A673 (cell line): ENCODE measurements at regions not wholly inside any gene's neighbourhood (a gene's known extent, or its start where the extent isn't known, plus 50 kb on each side); places are given as distances from the start of the nearest gene placed in this dataset.

ENCODE experiments used
- BruUV-seq: library from RNA; stranded (reverse); fragments of 400-500 nt; replicated peaks from 2 replicates; lab custom pipeline; 2021; lab: Mats Ljungman, UMichigan
- CTCF ChIA-PET: fragments of 300-600 bp; sonication (Branson Sonifier 250); formaldehyde crosslinking; loops from one replicate; lab custom pipeline; 2022; ENCODE audit warnings: antibody characterized with exemption; lab: Charles Lee
- POLR2A ChIA-PET: fragments of 300-600 bp; sonication (Branson Sonifier 250); formaldehyde crosslinking; loops from one replicate; lab custom pipeline; 2022; ENCODE audit warnings: antibody characterized with exemption; ENCODE audit not compliant: low non-redundant PET; lab: Charles Lee
- DNase-seq: peaks from one replicate; pipeline ENCODE4 v3.0.0-alpha.2; 2015; ENCODE audit warnings: low spot score
- H3K27ac ChIP-seq: fragments of 200-600 bp; sonication (generic); 2 replicates; pipeline ENCODE4 v1.5.1; 2016; ENCODE audit warnings: mixed run types, low read depth, mild to moderate bottlenecking, mixed read lengths, antibody characterized with exemption, low read length; ENCODE audit not compliant: poor library complexity, severe bottlenecking
- H3K27me3 ChIP-seq: fragments of 200-600 bp; sonication (generic); replicated peaks from 2 replicates; pipeline ENCODE4 v1.6.1; 2017; ENCODE audit warnings: mixed run types, low read depth, mild to moderate bottlenecking, mixed read lengths, antibody characterized with exemption, low read length; ENCODE audit not compliant: insufficient read depth, poor library complexity
- H3K36me3 ChIP-seq: fragments of 200-600 bp; sonication (generic); 2 replicates; pipeline ENCODE4 v1.6.1; 2016; ENCODE audit warnings: mixed run types, mild to moderate bottlenecking, mixed read lengths, antibody characterized with exemption, low read length; ENCODE audit not compliant: insufficient read depth, poor library complexity, severe bottlenecking
- H3K4me1 ChIP-seq: fragments of 200-600 bp; sonication (generic); 2 replicates; pipeline ENCODE4 v1.6.1; 2017; ENCODE audit warnings: mixed run types, mild to moderate bottlenecking, mixed read lengths, antibody characterized with exemption, low read length; ENCODE audit not compliant: insufficient read depth, poor library complexity, severe bottlenecking
- H3K4me3 ChIP-seq: fragments of 200-600 bp; sonication (generic); 2 replicates; pipeline ENCODE4 v1.5.1; 2016; ENCODE audit warnings: low read depth, mixed run types, mild to moderate bottlenecking, mixed read lengths, low read length; ENCODE audit not compliant: poor library complexity, severe bottlenecking
- H3K9me3 ChIP-seq: fragments of 200-600 bp; sonication (generic); 2 replicates; pipeline ENCODE4 v1.6.1; 2016; ENCODE audit warnings: mixed run types, low read depth, mild to moderate bottlenecking, mixed read lengths, antibody characterized with exemption, low read length; ENCODE audit not compliant: poor library complexity, severe bottlenecking
- EZH2 ChIP-seq: fragments of 200-600 bp; sonication (generic); IDR thresholded peaks from 2 replicates; pipeline ENCODE4 v1.6.1; 2017; ENCODE audit warnings: borderline replicate concordance, low read depth, mild to moderate bottlenecking, mixed read lengths, antibody characterized with exemption, low read length; ENCODE audit not compliant: poor library complexity, severe bottlenecking
- intact Hi-C: fragments of 100-400 bp; cut with micrococcal nuclease; formaldehyde crosslinking; loops from one replicate; pipeline ENCODE4 v1.10.0; 2022; ENCODE audit not compliant: unreplicated experiment
- TF ChIP-seq, protein P1 (sequence below): fragments of 300-800, 200-600 bp; sonication (generic); conservative IDR thresholded peaks from 2 replicates; pipeline ENCODE4 v1.5.1; 2017; ENCODE audit warnings: low read depth, mild to moderate bottlenecking, antibody characterized with exemption, low read length, moderate library complexity, mixed read lengths

DNA sequence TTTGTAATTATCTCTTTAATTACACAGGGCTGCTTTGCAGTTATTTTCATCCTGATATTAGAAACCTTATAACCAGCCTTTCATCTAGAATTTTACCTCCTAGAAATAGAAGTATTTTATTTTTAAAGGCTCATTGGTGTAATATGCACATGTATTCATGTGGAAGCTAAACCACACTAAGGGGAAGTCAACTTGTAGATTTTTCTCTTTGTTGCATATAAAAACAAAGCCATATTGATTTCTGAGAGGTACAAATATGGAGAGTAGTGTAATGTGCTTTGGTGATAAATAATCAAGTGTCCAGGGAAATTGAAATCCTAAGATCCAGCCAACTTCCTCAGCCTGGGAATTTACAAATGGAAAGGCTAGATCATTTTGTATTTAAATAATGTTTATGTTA, 301.2 kb downstream of the LRATD1 start:
- no TSS peak for BruUV-seq
- intact Hi-C loops = no loop called here
- H3K4me3 ChIP-seq = no peak overlapping the region
- no peaks in the 10 kb centered on the region for H3K36me3 ChIP-seq
- H3K9me3 ChIP-seq = no peaks in the 10 kb centered on the region
- H3K27me3 ChIP-seq = peaks cover 67% of the 10 kb centered on the region
- ChIA-PET POLR2A (no interaction called here), CTCF (no interaction called here)
- no peaks in the 10 kb centered on the region for H3K4me1 ChIP-seq
- no peak for TF ChIP-seq EZH2
- TF ChIP-seq, protein P1, sequence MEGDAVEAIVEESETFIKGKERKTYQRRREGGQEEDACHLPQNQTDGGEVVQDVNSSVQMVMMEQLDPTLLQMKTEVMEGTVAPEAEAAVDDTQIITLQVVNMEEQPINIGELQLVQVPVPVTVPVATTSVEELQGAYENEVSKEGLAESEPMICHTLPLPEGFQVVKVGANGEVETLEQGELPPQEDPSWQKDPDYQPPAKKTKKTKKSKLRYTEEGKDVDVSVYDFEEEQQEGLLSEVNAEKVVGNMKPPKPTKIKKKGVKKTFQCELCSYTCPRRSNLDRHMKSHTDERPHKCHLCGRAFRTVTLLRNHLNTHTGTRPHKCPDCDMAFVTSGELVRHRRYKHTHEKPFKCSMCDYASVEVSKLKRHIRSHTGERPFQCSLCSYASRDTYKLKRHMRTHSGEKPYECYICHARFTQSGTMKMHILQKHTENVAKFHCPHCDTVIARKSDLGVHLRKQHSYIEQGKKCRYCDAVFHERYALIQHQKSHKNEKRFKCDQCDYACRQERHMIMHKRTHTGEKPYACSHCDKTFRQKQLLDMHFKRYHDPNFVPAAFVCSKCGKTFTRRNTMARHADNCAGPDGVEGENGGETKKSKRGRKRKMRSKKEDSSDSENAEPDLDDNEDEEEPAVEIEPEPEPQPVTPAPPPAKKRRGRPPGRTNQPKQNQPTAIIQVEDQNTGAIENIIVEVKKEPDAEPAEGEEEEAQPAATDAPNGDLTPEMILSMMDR = no peak
- H3K27ac ChIP-seq = no peak overlapping the region
- DNase-seq = no peak

DNA sequence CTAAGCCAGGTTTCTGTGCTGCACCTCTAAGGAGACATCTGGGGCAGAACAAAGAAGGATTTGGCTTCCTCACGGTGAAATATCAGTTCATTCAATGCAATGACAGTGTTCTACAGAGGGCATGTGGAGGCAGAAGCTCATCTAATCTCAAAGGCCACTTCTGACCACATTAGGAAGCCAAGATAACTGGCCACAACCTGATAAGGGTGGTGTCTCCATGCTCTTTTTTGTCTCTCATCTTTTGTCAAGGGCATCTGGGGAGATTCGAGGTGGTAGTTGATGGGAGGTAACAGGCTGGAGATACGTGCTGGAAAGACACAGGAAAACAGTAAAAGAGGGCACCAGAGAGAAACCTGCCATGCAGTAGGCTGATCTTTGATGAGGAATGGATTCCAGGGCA, 303.9 kb downstream of the LRATD1 start:
- Histone ChIP-seq H3K4me3 (no peak overlapping the region), H3K36me3 (no peaks in the 10 kb centered on the region), H3K27ac (no peak overlapping the region), H3K4me1 (no peaks in the 10 kb centered on the region), H3K9me3 (no peaks in the 10 kb centered on the region), H3K27me3 (peaks cover 71% of the 10 kb centered on the region)
- POLR2A ChIA-PET = no interaction called here
- TF ChIP-seq EZH2 = no peak
- TF ChIP-seq, protein P1 = no peak
- CTCF ChIA-PET = no interaction called here
- no TSS peak for BruUV-seq
- intact Hi-C loops = no loop called here
- DNase-seq = no peak

DNA sequence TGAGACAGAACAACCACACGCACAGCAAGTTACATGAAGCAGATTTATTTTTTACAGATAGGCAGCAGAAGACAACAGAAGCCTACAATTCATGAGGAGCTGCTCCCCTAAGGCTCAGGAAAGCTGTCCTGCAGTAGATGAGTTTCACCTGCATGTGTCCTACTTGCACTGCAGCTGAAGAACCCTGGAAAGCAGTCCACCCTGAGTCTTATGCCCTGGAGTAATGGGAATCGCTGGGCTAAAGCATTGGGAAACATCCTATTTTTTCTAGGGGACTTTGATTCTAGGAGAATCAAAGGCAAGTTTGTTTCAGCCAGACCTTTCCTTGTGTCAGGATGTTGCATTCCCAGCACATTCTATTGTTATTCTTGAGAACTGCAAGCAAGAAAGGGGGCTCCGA, 304.8 kb downstream of the LRATD1 start:
- ChIA-PET CTCF (no interaction called here), POLR2A (no interaction called here)
- no peaks in the 10 kb centered on the region for H3K4me1 ChIP-seq
- no TSS peak for BruUV-seq
- DNase-seq = no peak
- H3K27ac ChIP-seq = no peak overlapping the region
- no peaks in the 10 kb centered on the region for H3K9me3 ChIP-seq
- intact Hi-C loops = no loop called here
- no peak overlapping the region for H3K4me3 ChIP-seq
- peaks cover 70% of the 10 kb centered on the region for H3K27me3 ChIP-seq
- no peaks in the 10 kb centered on the region for H3K36me3 ChIP-seq
- TF ChIP-seq, protein P1 = no peak
- TF ChIP-seq EZH2 = no peak
